HG03045 (cell line): ENCODE measurements at regions not wholly inside any gene's neighbourhood (a gene's known extent, or its start where the extent isn't known, plus 50 kb on each side); places are given as distances from the start of the nearest gene placed in this dataset.
A peak's percentile ranks its signal among the peaks of the same experiment; 100 is the strongest.

Experiments
- ATAC-seq: cut with Tn5 transposase; IDR thresholded peaks from one replicate; pipeline ENCODE4 v1.9.1; 2021; ENCODE audit warnings: mild to moderate bottlenecking, moderate library complexity; ENCODE audit not compliant: unreplicated experiment

DNA sequence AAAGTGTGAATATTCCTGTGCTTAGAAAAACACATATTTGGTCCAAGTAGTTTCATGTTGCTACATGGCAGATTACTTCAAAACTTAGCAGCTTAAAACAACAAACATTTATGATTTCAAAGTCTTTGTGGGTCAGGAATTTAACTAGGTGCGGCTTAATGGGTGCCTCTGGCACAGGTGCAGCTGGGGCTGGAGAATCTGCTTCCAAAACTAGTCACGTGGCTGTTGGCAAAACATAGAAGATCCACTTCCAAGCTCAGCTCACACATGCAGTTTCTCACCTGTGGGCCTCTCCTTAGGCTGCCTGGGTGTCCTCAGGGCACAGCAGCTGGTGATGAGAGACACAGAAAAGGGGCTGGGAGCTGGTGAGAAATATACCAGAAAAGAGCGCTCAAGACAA is 263.4 kb downstream of the TTLL7 start:
- ATAC-seq, result no peak

DNA sequence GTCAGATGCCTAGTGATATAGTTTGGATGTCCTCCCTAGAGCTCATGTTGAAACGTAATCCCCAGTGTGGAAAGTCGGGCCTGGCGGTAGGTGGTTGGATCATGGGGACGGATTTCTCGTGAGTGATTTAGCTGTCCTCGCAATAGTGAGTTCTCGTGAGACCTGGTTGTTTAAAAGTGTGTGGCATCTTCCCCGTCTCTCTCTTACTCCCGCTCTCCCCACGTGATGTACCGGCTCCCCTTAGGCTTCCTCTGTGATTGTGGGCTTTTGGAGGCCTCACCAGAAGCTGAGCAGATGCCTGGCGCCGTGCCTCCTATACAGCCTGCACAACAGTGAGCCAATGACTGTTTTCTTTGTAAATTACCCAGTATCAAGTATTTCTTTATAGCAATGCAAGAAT is 264.5 kb downstream of the TTLL7 start:
- no peak for ATAC-seq

GRCh38 chr1:83725735-83726360 is 273.1 kb downstream of the TTLL7 start:
- no peak for ATAC-seq

DNA sequence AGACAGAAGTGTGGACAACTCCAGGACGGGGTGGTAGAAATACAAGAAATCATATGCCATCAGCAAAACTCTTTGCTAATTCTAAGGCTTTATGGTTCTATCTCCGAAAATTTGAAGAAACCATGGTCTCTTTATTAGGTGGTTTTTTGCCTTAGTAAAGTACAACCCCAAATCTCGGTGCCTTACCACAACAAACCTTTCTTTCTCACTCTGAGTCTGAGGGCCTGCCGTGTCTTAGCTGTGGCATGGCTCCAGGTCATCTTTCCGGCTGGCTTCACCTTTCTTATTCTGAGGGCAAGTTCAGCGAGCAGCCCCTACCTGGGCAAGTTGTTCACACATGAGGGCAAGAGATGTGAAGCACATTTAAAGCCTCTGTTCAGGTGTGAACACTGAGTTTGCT is 280.6 kb downstream of the TTLL7 start:
- no peak for ATAC-seq

- ATAC-seq, result no peak
Observed at GRCh38 chr1:83717785-83718184, 281.1 kb downstream of the TTLL7 start.

DNA sequence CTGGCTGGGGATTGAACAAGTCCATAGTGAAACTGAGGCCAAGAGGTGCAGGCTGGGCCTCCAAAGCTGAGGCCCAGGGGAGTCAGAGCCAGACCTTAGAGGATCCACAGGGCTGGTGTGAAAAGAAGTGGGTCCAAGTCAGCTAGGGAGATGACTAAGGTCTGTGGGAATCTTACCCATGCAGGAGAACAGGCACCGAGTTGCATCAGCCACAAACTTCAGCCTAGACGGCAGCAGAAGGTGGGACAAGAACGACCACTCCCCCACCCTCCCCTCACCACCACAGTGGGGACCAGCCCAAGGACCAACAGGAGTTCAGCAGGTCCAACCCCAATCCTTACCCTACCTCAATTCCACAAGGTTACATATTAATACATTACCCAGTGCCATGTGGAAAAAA is 282.3 kb downstream of the TTLL7 start:
- ATAC-seq, result no peak

GRCh38 chr1:83715550-83715949 is 283.4 kb downstream of the TTLL7 start:
- ATAC-seq, result no peak

GRCh38 chr1:83709662-83710061 is 289.3 kb downstream of the TTLL7 start:
- ATAC-seq, result no peak

DNA sequence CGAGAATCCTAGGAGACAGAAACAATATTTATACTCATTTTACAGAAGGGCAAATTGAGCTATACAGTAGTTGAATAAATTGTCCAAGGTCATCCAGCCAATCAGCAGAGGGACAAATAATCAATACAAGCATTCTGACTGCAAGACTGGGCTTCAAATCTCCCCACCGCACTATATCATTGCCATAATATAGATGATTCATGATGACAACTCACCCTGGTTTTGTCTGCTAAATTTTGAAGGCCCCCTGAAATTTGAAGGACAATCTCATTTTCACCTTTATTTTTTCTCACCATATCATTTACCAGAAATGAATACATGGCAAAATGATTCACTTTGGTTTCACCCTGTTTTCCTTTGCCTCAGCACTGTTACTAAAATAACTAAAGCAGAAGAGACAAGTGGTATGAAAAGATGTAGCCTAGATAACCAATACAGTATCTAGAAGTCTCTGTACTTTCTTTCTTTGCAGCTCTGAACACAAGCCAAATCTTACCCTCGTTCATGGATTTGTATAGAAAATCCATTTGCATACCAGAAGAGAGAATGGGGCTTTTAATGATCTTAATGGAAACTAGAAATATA is 292.5 kb downstream of the TTLL7 start:
- ATAC-seq, result no peak

- ATAC-seq, result no peak
Observed at GRCh38 chr1:83705091-83705490, 293.8 kb downstream of the TTLL7 start.

GRCh38 chr1:83704350-83704749 is 294.6 kb downstream of the TTLL7 start:
- ATAC-seq, result no peak

GRCh38 chr1:83702356-83702755 is 296.6 kb downstream of the TTLL7 start:
- no peak for ATAC-seq

DNA sequence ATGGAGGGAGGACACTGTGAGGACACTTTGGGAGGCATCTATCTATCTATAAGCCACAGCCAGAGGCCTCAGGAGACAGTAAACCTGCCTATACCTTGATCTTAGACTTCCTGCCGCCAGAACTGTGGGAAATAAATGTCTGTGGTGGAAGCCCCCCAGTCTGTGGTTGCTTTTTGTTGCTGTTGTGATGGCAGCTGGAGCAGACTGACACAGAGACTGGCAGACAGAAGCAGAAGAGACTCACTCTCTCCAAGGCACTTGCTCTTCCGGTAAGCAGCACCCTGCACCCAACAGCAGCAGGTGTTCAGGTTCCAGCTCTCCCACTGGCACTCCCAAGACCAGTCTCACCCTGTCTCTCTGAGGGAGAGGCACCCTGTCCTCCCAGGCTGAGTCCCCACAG is 297.6 kb downstream of the TTLL7 start:
- no peak for ATAC-seq

- no peak for ATAC-seq
Observed at GRCh38 chr1:83698644-83699043, 300.3 kb downstream of the TTLL7 start.

- ATAC-seq, result no peak
Observed at GRCh38 chr1:83697961-83698360, 301.0 kb downstream of the TTLL7 start.

DNA sequence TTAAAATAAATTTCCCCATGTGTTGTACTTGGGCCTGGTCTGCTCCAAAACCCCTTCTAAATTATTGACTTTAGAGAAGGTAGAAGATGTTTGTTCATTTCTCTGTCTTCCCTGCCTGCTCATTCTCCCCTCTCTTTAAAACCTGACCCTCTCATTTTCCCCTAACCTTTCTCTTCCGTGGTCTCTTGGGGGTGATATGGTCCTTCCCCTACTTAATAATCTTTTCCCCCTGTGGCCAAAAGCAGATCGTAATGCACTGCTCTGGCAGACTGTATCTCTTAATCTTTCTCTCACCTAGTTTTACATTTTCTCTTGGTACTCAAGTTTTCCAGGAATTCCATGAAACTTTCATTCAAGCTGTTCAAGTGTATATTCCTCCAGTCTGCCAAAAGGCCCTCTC is 301.7 kb downstream of the TTLL7 start:
- no peak for ATAC-seq

DNA sequence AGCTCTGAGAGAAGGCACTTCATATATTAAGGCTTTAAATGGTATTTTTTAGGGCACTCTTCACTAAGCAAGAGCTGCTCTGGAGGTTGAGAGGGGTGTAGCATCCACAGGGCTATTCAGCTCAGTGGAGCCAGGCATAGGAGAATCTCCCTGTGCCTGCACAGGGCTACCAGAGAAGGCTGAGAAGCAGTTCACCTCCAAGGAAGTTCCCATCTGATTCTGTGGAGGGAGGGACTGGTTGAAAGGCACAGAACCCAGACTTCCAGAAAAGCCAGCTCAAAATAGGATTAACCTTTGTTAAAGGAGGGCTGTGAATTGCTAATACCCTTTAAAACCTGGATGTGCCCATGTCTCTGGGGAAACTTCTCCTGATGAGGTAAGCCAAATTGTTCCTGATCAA is 304.5 kb downstream of the TTLL7 start:
- ATAC-seq, result no peak

GRCh38 chr1:83693427-83694126 is 305.4 kb downstream of the TTLL7 start:
- ATAC-seq, result no peak

DNA sequence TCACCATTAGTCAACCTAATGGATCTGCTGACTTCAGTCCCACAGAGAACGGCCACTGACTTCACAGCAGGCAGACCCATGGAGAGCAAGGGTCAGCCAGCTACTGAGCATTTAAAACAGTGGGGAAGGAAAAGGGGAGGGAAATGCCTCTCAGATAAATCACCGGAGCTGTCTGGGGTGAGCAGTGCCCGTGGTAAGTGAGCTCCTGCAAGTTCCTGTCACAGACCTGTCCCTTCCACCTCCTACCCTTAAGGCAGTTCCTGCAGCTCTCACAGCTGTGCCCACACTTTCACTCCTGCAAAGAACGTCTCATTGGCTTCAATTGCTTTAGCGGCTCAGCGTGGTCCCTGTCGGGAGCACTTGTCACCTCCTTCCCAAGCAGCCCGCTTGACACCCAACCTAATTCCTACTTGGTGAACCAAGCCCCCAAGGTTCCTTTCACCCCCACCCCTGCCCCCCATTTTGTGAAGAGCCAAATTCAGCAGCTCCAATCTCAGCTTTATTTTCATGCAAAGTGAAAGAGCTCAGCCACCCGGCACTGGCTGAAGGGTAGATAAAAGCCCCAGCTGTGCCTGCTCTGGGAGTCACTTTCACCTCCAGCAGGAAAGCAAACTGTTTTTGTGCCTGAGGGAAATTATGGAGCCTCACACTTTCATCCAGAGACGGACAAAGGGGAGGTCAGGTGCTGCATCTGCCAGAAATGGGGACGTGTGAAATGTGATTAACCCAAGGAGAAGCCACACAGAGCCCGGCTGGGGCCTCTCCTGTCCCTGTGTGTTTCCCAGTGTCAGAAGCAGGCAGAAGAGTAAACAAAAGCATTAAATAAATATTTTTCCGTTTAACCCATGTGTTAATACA is 306.2 kb downstream of the TTLL7 start:
- ATAC-seq, result peak; percentile 70

- ATAC-seq, result no peak
Observed at GRCh38 chr1:83691953-83692500, 306.9 kb downstream of the TTLL7 start.
